Testis (tissue), 2 donors: ENCODE measurements at regions not wholly inside any gene's neighbourhood (a gene's known extent, or its start where the extent isn't known, plus 50 kb on each side); places are given as distances from the start of the nearest gene placed in this dataset.

Source experiments
- CTCF ChIP-seq, 3 experiments: fragments of 450-650 bp in 2 of 3; fragments of 200-600 bp in 1 of 3; sonication (generic) in 1 of 3; IDR thresholded peaks; one replicate each; pipeline ENCODE4 v1.5.1; 2016 to 2019; ENCODE audit warnings: antibody characterized with exemption in 3 of 3, mild to moderate bottlenecking in 2 of 3, moderate library complexity in 1 of 3
- POLR2A ChIP-seq: fragments of 450-650 bp; IDR thresholded peaks from one replicate; pipeline ENCODE4 v1.6.1; 2017; ENCODE audit warnings: antibody characterized with exemption, mild to moderate bottlenecking, moderate library complexity

GRCh38 chr11:70582886-70583641, 184.7 kb downstream of the CTTN start:
- TF ChIP-seq CTCF (IDR thresholded peaks at IDR 0.05) (no peak), POLR2A (no peak)
